GM18517 (cell line): ENCODE measurements at regions not wholly inside any gene's neighbourhood (a gene's known extent, or its start where the extent isn't known, plus 50 kb on each side); places are given as distances from the start of the nearest gene placed in this dataset.
"Not testable (repeated sequence)": the region's sequence is repeated elsewhere in the genome, so short reads cannot be mapped to it uniquely, and the experiment has no call there.

Experiments
- ATAC-seq: cut with Tn5 transposase; IDR thresholded peaks from one replicate; pipeline ENCODE4 v1.9.1; 2021; ENCODE audit warnings: mild to moderate bottlenecking, moderate library complexity; ENCODE audit not compliant: unreplicated experiment

DNA sequence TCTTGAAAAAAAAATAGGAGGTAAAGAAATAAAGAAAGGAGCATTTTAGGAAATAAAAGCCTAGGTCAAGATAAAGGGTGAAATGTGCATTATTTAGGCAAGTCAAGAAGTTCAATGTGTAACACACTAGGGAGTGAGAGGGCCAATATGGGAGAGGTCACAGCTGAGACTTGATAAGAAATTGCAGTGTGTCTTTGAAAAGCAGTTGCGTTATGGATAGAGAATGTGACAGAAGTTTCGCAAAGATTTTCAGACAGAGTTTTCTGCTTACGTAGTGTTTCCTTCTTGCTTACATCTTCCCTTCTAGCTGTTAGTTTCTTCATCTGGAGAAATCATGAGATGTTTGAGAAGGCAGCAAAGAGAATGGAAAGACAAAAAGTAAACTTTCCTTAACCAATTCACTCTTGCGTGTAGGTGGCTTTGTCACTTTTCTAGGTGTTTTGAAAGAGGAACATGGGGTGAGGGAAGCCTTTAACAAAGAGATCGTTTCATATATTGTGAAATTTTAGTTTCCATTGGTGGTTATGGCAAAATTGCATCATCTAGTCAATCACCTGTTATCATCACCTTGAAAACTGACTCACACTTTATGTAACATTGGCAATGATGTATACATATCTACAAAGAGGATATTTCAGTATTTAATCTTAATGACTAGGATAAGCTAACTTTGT is 975.5 kb downstream of the OLFM4 start:
- no peak for ATAC-seq

DNA sequence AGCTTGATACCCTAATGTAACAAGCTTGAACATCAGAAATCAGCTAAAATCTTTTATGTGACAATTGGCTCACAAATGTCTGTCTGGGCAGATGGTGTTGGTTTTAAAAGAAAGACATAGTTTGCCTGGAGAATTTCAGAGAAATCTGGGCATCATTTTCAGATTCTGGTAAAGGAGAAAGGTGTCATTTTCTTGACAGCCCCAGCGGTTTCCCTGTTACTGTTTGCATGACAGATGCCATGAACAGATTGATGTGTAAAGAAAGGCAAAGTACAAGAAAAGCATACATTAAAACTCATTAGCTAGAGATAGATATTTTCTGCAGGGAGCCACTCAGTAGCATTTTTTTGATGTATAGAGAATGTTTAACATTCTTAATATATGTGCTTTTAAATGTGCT is 987.9 kb downstream of the OLFM4 start:
- no peak for ATAC-seq

DNA sequence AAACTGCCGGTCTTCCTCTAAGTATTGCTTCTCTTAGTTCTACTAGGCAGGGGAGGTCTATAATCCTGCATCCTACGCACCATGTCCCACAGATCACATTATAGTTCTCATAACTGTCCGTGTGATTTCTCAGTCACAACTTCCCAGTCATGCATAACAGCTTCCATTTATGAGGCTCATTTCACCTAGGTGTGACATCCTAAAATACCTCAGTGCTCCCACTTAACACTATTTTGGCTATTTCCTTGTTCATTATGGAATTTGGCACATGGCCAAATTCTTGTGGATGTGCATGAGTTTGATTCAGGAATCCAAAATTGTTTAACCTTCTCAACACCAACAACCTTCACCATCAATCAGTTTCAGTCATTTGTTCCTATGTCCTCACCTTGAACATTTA is 989.9 kb downstream of the OLFM4 start:
- ATAC-seq, result no peak

DNA sequence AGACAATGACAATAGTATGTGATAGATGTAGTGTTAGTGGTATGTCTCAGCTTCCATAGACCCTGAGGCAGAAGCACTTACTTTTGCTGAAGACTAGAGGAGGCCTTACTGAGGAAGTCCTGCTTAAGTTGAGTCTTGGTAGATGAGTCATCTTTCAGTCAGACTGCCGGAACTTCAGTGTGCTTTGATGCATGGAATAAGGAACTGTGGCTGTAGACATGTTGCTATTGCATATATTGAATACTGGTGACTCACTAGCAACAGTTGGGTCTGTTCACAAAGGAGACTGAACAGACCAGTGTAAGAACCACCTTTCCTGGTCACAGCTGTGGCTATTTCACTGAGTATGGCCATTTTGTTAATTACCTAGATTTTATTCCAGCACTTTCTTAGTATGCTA is 1000.6 kb downstream of the OLFM4 start:
- ATAC-seq, result peak; percentile 99

DNA sequence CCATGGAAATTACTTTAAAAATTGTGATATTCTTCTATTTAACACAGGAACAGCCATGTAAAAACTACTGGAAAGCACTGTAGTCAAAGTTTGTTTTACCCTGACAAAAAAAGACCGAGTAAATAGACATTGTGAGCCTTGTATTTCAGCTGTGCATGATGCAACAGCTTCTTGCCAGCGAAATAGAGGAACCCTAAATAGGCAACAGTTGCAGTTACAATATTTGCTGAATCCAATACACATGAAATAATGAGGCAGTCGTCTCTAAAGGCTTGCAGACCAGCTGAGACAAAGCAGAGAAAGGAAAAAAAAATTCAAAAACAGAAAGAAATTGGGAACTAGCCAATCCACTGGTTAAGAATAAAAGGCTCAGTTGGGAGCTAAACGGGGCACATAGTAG is 1001.1 kb downstream of the OLFM4 start:
- peak; percentile 7 for ATAC-seq

DNA sequence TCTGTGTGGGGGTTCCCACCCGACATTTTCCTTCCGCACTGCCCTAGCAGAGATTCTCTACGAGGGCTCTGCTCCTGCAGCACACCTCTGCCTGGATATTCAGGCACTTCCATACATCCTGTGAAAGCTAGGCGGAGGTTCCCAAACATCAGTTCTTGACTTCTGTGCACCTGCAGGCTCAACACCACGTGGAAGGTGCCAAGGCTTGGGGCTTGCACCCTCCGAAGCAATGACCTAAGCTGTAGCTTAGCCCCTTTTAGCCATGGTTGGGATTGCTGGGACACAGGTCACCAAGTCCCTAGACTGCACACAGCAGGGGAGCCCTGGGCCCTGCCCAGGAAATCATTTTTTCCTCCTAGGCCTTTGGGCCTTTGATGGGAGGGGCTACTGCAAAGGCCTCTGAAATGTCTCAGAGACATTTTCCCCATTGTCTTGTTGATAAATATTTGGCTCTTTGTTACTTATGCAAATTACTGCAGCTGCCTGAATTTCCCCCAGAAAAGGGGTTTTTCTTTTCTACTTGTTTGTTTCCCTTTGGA is 1004.8 kb downstream of the OLFM4 start:
- ATAC-seq, result no peak

DNA sequence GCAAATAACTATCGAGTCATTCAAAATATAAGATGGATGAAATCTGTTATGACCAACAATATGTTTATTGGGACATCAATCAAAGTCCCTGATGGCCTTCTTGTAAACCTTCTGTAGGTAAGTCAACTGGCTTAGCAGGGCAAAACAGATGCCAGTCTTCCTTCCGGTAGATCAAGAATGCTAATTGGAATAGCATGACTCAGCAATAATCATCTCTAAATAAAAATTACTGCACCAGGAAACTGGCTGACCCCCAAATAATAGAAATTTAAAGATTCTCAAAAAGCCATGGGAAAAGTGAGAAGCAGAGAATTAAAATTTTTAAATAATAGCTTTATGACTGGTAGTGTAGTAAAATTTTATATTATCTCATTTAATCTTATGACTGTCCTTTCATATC is 1005.4 kb downstream of the OLFM4 start:
- no peak for ATAC-seq

DNA sequence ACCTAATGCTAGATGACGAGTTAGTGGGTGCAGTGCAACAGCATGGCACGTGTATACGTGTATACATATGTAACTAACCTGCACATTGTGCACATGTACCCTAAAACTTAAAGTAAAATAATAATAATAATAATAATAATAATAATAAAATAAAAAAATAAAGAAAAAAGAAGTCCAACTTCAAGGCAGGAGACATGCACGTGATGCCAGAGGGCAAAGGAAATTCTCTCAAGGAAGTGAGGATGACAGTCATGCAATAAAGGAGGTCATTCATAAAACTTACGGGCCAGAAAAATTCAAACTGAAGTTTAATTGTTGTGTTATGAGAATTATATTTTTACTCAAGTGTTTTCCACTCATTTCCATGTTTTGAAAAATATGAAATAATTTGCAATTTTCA is 1028.8 kb downstream of the OLFM4 start:
- ATAC-seq, result not testable (repeated sequence)

DNA sequence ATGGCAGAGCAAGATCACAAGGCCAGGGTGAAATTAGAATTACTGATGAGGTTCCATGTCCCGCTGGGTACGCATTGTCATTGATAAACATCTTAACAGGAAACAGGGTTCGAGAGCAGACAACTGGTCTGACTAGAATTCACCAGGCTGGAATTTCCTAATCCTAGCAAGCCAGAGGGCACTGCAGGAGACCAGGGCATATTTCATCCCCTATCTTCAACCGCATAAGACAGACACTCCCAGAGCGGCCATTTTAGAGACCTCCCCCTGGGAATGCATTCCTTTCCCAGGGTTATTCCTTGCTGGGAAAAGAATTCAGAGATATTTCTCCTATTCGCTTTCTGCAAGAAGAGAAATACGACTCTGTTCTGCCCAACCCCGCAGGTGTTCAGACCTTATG is 1041.3 kb downstream of the OLFM4 start:
- ATAC-seq, result not testable (repeated sequence)

DNA sequence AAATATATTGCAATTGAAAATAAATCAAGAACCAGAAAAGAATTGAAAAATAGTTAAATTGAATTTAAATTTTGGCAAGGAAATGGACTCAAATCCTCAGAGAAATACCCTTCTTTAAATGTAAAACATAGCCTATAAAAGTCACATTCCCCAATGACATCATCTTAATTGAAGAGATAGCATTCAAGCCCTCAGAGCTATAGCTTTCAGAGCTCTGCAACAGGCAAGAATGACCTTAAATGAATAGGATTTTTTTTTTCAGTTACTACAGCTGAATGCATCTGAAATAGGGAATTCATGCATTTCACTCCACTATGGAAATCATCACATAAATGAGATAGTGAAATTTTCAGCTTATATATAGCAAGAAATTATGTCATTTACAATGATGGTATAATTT is 1049.0 kb downstream of the OLFM4 start:
- ATAC-seq, result no peak

DNA sequence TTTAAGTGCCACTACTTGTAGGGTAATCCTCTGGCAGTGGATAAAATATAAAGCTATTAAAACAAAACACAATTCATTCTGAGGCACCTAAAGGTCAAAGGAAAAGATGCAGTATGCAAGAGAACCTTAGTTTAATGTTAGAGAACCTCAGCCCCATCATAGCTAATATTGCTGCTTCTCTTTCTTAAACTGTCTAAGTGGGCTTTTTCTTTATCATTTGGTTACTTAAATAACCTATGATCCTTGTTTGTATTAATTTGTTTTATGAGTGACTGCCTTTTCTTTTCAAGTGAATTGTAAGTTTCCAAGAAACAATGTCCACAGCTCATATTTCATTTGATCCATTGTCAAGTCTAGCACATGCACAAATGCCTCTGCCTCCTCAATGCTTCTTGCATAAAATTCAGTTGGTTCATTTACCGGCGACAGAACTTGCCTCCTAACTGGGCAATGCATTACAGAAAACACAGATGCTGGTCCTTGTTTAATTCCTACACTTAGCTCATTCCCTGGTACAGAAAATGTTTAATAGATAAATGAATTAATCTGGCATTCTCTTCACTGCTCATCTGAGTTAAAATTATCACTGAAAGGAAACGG is 1049.8 kb downstream of the OLFM4 start:
- no peak for ATAC-seq

DNA sequence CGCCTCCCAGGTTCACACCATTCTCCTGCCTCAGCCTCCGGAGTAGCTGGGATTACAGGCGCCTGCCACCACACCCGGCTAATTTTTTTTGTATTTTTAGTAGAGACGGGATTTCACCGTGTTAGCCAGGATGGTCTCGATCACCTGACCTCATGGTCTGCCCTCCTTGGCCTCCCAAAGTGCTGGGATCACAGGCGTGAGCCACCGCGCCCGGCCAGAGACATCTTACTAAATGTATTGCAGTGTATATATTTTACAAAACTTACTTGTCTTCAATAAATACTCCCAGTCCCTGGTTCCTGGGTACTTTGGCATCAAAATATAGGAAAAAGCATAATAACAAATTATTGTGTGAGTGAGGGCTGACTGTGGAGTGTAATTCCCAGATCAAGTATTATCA is 1053.7 kb downstream of the OLFM4 start:
- ATAC-seq, result not testable (repeated sequence)

DNA sequence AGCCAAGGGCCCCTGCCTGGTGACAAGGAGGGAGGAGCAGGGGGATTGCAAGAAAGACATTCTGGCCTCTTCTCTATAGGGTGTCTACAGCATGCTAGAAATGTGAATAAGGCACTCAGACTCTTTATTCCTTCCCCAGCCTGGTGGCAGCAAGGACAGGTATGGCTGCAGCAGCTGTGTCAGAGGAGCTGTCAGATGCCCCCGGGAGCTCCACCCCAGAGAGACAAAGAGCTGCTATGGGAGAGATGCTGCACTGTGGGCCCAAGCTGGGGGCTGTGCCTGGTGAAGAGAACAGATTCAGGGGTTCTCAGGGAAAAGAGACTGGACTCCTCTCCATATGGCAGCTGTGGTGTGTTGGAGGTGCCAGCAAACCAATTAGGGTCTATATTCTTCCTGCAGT is 1063.3 kb downstream of the OLFM4 start:
- no peak for ATAC-seq

DNA sequence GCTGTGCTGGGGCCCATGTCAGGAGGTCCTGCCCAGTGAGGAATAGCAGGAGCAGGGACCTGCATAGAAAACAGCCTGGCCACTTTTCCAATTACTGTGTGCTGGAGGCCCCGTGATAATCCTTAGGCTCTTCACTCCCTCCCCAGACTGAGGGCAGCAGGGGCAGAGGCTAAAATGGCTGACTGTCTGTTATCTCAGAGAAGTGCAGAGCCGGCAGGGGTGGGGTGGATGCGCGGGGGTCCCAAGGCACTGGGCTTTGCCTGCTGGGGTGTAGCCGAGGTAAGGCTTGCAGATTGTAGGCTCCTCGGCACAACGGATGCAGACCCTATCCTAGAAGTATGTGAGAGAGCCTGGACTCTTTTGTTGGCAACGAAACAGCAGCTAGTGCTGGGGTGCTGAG is 1064.1 kb downstream of the OLFM4 start:
- no peak for ATAC-seq

DNA sequence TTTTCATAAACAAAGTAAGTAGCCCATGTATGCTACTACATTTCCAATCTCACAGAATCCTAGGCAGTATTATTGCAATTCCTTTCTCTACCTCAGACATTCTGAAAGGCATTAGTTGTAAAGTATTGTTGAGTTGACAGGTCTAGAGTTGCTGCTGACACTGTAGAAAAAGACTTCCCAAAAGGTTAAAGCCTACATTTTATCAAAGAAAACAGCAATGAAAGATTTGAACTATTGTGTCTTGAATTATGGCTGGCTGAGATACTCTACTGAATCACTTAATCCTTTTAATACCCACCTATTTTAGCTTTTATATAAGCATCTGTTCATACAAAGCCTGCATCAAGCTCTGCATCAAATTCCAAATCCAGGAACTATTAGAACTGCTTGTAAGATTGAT is 1082.0 kb downstream of the OLFM4 start:
- no peak for ATAC-seq

DNA sequence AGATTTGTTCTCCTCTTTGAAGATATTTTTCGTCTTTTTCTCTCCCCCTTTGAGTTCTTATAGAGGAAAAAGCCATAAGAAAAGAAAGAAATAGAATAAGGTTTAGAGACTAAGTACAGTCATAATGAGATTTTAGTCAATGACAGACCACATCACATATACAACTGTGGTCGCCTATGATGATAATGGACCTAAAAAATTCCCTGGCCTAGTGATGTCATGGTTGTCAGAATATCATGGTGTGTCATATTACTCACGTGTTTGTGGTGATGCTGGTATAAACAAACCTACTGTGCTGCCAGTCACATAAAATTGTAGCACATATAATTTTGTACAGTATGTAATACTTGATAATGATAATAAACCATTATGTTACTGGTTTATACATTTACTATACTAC is 1096.1 kb downstream of the OLFM4 start:
- no peak for ATAC-seq

DNA sequence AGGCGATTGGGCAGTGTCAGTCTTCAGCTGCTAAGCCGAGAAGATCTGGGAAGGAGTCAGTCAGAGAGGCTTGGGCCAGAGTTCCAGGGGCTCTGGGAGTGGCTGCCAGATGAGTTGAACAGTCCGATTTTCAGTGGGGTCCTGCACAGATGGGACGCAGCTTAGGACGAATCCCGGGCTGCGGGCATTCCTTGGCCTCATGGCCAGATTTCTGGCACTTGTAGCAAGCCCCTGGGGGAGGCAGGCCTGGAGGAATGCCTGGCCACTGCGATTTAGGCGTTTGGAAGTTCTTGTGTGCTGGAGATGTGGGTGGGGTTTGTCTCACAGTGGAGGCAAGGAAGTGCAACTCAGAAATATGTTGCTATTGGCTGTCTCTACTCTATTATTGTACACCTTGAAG is 1102.3 kb downstream of the OLFM4 start:
- not testable (repeated sequence) for ATAC-seq

DNA sequence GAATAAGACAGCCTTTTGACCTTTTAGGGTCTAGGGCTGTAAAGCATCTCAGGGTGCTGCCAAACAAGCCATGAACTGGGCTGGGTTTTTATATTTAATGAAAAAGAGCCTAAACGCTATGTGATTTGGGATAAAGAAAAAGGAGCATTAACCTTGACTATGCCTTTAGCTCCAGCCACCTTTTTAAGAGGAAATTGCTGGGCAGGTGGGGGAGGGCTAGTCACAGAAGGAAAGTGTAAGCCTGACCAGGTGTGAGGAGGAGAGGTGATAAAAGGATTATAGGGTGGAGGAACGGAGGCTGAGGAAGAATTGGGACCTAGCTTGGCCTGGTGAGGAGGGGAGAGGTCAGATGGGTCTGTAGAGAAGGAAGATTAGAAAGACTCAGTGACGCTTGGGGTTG is 1102.8 kb downstream of the OLFM4 start:
- not testable (repeated sequence) for ATAC-seq

DNA sequence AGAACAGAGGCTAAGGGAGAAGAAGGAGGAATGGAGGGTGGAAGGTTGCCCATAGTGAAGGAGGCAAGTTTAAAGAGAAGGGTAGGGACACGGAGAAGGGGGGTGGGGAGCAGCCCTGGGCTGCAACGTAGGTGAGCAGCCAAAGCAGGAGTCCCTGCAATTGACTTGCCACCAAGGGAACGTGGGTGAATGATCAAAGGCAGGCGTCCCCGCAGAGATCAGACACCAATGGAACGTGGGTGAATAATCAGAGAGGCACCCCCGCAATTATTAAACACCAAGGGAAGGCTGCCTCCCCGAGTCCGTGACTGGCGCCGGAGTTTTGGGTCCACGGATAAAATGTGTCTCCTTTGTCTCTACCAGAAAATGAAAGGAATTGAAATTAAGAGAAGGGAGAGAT is 1103.5 kb downstream of the OLFM4 start:
- ATAC-seq, result not testable (repeated sequence)

DNA sequence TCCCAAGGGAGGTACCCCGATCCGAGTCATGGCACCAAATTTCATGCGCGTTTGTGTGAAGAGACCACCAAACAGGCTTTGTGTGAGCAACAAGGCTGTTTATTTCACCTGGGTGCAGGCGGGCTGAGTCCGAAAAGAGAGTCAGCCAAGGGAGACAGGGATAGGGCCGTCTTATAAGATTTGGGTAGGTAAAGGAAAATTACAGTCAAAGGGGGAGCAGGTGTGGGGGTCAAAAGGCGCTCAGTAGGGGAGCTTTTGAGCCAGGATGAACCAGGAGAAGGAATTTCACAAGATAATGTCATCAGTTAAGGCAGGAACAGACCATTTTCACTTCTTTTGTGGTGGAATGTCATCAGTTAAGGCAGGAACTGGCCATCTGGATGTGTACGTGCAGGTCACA is 1104.1 kb downstream of the OLFM4 start:
- not testable (repeated sequence) for ATAC-seq

DNA sequence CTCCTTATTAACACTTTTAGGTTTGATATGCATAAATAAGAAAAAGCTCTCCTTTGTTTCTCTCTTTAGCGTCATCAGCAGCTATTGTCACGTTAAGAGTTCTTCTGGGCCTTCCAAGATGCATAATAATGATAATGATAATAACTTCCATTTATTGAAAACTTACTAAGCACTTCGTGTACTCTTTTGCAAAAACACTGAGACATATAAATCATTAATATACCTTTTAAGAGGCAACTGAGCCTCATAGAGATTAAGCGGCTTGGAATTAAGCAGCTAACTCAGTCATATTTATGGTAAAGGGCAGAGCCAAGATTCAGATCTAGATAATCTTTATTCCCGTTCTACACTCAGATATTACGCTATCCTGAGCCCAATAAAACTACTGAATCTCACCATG is 1105.1 kb downstream of the OLFM4 start:
- no peak for ATAC-seq

DNA sequence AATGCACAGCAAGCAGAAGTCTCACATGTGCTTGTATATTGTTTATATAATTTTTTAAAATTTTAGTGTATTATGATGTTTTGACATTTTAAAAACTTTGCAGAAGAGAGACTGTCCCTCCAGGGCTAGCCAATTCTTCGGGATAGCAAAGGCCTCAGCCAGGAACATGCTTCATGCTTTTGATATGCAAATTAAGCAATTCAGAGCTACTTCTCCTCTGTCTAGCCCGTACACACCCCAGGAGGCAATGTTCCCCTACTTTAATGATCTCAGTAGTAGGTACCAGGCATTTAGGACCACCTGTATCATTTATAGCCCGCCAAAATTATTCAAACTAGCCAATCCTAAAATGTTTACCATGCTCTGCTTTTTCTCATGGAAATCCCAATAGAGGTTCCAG is 1116.2 kb downstream of the OLFM4 start:
- ATAC-seq, result no peak

DNA sequence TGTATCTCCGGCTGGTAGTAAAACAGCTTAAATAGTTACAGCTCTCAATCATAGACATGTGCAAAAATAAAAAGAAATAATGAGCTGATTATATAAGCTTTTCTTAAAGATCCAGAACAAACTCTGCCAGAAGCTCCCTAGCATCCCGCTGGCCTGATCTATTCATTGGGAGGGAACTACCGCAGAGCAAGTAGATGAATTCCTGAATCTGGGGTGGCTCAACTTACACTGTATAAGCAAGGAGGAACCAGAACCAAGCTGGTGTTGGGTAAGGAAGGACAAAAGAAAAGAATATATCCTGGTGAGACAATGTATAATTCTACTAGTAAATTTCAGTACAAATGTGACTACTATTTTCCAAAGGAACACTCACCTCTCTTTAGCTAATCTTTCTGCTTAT is 1122.2 kb downstream of the OLFM4 start:
- no peak for ATAC-seq
